ENCODE measurements at regions not wholly inside any gene's neighbourhood (a gene's known extent, or its start where the extent isn't known, plus 50 kb on each side); places are given as distances from the start of the nearest gene placed in this dataset.

GRCh38 chr20:24779131-24779530 is 169.9 kb upstream of the CST7 start:
- no peak for DNase-seq

- no peak for DNase-seq
Measured at GRCh38 chr20:24779946-24780345, 169.1 kb upstream of the CST7 start.

GRCh38 chr20:24780674-24781417 is 168.2 kb upstream of the CST7 start:
- no peak for DNase-seq

- no peak for DNase-seq
Measured at GRCh38 chr20:24781418-24781980, 167.6 kb upstream of the CST7 start.

- DNase-seq: no peak
Measured at GRCh38 chr20:24782301-24782700, 166.8 kb upstream of the CST7 start.

GRCh38 chr20:24782801-24783630 is 166.1 kb upstream of the CST7 start:
- no peak for DNase-seq

GRCh38 chr20:24783631-24784492 is 165.2 kb upstream of the CST7 start:
- no peak for DNase-seq

- no peak for DNase-seq
Measured at GRCh38 chr20:24784607-24785006, 164.5 kb upstream of the CST7 start.

- DNase-seq: no peak
Measured at GRCh38 chr20:24785141-24786110, 163.6 kb upstream of the CST7 start.

GRCh38 chr20:24786111-24786495 is 163.0 kb upstream of the CST7 start:
- DNase-seq: no peak

GRCh38 chr20:24786646-24787045 is 162.4 kb upstream of the CST7 start:
- no peak for DNase-seq

- DNase-seq: no peak
Measured at GRCh38 chr20:24787071-24787470, 162.0 kb upstream of the CST7 start.

GRCh38 chr20:24787621-24788020 is 161.4 kb upstream of the CST7 start:
- DNase-seq: no peak

- no peak for DNase-seq
Measured at GRCh38 chr20:24789877-24790276, 159.2 kb upstream of the CST7 start.

GRCh38 chr20:24790746-24791283 is 158.3 kb upstream of the CST7 start:
- no peak for DNase-seq

- DNase-seq: no peak
Measured at GRCh38 chr20:24791953-24792352, 157.1 kb upstream of the CST7 start.

- no peak for DNase-seq
Measured at GRCh38 chr20:24792641-24793495, 156.2 kb upstream of the CST7 start.

GRCh38 chr20:24795436-24795835 is 153.6 kb upstream of the CST7 start:
- no peak for DNase-seq

- DNase-seq: no peak
Measured at GRCh38 chr20:24796236-24796635, 152.8 kb upstream of the CST7 start.

GRCh38 chr20:24797113-24797512 is 152.0 kb upstream of the CST7 start:
- no peak for DNase-seq
